ENCODE measurements at regions not wholly inside any gene's neighbourhood (a gene's known extent, or its start where the extent isn't known, plus 50 kb on each side); places are given as distances from the start of the nearest gene placed in this dataset.
"Not testable (repeated sequence)": the region's sequence is repeated elsewhere in the genome, so short reads cannot be mapped to it uniquely, and the experiment has no call there.

DNA sequence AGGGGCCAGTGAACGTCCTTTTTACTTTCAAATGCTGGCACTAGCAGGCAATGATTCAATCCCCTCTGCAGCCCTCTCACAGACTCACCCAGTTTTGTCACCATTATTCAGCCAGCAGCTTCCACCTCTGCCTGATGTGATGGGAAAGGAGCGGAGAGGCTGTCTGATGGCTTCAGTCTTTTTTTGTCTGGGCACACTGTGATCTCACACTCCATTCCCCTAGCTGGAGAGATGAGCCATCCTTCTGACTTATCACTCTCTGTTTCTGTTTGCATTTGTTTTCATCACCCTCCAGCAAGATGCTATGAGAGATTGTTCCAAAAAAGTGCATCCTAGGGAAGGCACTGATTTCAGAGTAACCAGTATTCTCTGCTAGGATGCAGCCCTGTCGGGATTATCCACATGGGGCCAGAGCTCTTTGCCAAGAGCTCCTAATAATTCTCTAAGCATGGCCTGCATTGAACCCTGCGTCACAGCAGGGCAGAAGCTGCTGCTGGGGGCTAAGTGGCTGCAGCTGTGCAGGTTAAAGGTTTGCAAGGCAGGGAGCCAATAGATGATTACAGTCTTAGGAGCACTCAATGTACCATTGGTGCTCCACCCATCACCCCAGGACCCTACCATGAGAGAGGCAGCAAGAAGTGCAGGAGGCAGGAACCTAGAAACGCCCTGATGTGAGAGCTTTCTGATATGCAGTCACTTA lies 236.1 kb upstream of the C16orf82 start:
- FAIRE-seq: no peak
- DNase-seq (ENCODE audit: insufficient read length, low spot score): no peak

DNA sequence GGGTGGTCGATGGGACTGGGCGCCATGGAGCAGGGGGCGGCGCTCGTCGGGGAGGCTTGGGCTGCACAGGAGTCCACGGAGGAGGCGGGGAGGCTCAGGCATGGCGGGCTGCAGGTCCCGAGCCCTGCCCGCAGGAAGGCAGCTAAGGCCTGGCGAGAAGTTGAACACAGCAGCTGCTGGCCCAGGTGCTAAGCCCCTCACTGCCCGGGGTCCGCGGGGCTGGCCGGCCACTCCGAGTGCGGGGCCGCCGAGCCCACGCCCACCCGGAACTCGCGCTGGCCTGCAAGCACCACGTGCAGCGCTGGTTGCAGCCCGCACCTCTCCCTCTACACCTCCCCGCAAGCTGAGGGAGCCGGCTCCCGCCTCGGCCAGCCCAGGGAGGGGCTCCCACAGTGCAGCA lies 230.6 kb upstream of the C16orf82 start:
- DNase-seq (ENCODE audit: insufficient read length, low spot score); FAIRE-seq: not testable (repeated sequence)

DNA sequence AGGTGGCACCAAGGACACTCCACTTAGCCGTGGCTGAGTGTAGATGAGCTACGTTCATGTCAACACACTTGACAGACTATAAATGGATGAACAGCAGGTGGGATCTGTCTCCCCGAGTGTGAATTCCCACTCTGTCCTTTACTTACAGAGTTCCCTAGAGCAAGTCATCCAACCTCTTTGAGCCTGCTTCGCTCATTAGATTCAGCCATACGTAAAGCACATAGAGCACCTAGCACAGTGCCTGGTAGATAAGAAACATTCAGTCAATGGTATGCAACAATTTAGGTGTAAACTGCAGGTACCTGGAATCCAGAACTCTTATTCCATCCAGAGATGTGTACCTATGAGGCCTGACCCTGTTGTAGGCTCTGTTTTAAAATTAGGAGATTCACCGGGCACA lies 227.8 kb upstream of the C16orf82 start:
- FAIRE-seq (no peak), DNase-seq (ENCODE audit: insufficient read length, low spot score) (no peak)

DNA sequence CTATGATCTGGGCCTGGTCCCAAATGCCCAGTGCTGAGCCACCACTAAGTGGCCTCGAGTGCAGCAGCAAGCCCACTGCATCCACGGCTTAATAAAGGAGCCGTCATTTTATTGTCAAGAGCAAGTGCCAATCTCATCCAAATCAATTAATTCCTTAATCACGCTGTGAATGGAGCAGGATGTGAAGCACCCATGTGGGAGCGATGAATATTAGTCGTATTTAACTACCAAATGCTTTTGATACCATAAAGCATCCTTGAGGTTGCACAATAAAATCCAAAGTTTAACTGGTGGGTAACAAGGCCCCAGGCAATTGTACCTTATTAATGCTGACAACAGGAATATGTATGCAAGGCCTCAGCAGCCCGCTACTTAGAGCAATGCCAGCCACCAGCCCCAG lies 226.0 kb upstream of the C16orf82 start:
- FAIRE-seq: no peak
- DNase-seq (ENCODE audit: insufficient read length, low spot score): no peak

- FAIRE-seq: no peak
- DNase-seq (ENCODE audit: insufficient read length, low spot score): no peak
Measured at GRCh38 chr16:26856271-26856670, 210.5 kb upstream of the C16orf82 start.

GRCh38 chr16:26856791-26857190 lies 209.9 kb upstream of the C16orf82 start:
- FAIRE-seq (no peak), DNase-seq (ENCODE audit: insufficient read length, low spot score) (no peak)

DNA sequence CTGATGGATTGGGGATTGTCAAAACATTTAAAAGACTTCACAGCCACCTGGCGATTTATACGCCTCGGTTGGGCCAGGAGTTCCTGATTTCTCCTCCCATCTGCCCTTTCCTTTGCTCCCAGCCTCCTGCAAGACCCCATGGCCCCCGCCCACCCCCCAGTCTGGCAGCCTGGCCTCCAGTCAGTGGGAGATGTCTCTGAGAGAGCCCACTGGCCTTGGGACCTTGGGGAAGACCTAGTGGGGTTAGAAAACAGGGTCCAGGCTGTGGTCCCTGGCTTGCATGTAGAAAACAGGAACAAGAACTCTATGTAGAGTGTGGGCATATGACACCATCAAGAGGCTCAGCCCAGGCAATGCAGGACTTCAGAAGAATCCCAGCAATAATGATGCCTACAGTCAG lies 209.4 kb upstream of the C16orf82 start:
- FAIRE-seq (no peak), DNase-seq (ENCODE audit: insufficient read length, low spot score) (no peak)

- no peak for DNase-seq (ENCODE audit: insufficient read length, low spot score)
- no peak for FAIRE-seq
Measured at GRCh38 chr16:26860506-26860905, 206.2 kb upstream of the C16orf82 start.

DNA sequence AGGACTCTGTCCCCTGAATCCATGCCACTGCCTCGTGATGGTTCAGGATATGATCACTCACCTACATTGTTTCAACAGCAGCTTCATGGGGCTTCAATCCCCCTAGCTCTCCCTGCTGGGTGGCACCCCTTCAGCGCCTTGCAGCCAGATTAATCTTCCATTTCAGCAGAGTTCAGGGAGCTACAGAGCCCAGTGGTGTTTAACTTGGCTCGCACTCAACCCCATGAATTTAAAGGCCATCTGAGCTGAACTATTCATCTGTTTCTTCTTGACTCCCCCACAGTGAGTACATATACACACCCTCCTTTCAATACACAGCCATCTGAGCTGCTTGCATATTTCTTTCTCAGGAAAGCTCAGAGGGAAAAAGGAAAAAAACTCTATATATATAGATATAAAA lies 202.8 kb upstream of the C16orf82 start:
- FAIRE-seq (no peak), DNase-seq (ENCODE audit: insufficient read length, low spot score) (no peak)

DNA sequence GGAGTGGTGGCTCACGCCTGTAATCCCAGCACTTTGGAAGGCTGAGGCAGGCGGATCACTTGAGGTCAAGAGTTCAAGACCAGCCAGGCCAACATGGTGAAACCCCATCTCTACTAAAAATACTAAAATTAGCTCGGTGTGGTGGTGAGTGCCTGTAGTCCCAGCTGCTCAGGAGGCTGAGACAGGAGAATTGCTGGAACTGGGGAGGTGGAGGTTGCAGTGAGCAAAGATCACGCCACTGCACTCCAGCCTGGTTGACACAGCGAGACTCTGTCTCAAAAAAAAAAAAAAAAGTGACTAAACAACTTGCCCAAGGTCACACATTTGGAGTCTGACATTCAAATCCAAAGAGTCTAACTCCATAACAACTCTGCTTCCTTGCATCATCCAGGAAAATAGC lies 192.4 kb upstream of the C16orf82 start:
- not testable (repeated sequence) for FAIRE-seq

GRCh38 chr16:26877421-26877820 lies 189.3 kb upstream of the C16orf82 start:
- FAIRE-seq (no peak), DNase-seq (ENCODE audit: insufficient read length, low spot score) (no peak)

More for the DNA sequence above, 192.4 kb upstream of the C16orf82 start:
- not testable (repeated sequence) for DNase-seq (ENCODE audit: insufficient read length, low spot score)

DNA sequence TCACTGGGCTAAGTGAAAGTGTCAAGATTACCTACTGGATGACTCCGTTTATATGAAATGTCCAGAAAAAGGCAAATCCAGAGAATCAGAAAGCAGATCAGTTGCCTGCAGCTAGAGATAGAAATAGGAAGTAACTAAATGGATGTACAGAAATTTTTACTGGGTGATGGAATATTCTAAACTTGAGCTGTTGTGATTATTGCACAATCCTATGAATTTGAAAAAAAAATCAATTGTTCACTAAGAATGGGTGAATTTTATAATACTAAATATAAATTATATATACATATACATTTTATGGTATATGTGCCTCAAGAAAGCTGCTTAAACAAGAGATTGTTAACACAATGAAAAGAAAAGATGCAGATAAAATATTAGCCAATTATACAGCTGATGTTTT lies 181.1 kb upstream of the C16orf82 start:
- FAIRE-seq: no peak
- no peak for DNase-seq (ENCODE audit: insufficient read length, low spot score)

- no peak for DNase-seq (ENCODE audit: insufficient read length, low spot score)
- FAIRE-seq: no peak
Measured at GRCh38 chr16:26889740-26890139, 177.0 kb upstream of the C16orf82 start.

DNA sequence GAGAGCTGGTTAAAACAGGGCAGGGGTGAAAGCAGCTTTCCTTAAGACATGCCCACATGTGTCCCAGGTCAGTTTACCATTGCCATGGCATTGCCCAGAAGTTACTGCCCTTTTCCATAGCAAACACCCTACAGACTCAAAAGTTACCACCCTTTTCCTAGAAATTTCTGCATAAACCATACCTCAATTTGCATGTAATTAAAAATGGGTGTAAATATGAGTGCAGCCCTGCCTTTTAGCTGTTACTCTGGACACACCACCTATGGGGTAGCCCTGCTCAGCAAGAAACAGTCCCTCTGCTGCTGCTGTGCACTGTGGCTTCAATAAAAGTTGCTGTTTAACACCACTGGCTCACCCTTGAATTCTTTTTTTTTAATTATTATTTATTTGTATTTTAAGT lies 168.5 kb upstream of the C16orf82 start:
- FAIRE-seq (no peak), DNase-seq (ENCODE audit: insufficient read length, low spot score) (no peak)

DNA sequence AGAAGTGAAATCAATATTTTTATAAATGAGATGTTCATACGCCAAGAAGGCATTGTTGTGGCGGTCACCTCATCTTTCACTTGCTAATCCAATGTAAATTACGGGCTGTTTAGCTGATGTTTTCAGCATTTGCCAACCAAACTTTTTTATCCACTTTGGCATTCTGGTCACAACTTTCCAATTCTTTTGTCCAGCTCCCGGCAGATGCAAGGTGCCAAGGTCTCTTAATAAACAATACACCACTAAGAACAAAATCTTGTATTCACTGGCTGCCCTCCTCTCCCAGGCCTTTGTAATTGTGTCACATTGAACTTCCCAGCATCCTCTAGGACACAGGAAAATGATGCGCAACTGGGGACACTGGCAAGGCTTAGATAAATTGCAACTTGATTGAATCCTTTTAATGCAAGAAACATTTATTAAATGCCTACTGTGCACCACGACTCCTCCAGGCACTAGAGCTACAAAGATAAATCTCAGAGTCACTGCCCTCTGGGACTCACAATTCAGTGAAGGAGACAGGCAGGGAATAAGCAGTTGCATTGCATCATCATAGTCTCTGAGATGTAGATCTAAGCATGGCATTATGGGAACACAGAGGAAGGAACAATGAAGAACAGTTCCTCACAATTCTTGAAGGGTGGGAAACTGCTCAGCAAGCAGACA lies 165.4 kb upstream of the C16orf82 start:
- FAIRE-seq (no peak), DNase-seq (ENCODE audit: insufficient read length, low spot score) (no peak)

DNA sequence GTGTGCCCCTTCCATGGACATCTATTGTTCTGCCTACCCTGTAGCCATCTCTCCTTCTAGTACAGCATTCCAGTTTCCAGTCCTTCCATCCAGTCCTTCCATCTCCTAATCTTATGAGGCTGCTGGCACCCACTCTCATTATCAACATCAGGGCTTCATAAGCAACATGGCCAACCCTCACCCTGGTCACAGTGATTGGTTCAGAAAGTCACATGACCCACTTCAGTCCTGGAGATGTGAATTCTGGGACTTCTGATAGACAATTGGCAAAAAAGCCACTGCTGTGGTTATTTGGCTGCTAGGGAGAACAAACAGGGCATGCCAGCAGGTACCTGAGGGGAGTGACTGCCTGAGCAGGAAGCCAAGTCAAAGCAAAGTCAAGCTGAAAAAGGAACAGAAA lies 164.7 kb upstream of the C16orf82 start:
- FAIRE-seq (no peak), DNase-seq (ENCODE audit: insufficient read length, low spot score) (no peak)

DNA sequence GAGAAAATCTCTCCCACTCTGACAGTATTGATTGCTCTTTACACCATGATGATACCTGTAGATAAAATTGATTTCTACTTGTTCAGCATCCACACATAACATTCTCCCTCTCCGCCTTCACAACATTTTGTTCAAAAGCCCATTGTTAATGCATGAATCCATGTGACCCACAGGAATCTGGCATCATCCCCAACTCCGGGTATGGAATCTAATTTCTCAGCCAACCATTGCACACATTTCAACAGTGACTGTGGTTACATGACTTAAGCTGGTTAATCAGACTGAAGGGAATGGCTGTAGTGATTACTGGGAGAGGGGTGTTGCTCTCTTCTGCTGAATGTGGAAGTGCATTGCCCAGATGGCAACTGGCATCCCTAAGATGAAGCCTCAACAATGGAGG lies 161.4 kb upstream of the C16orf82 start:
- DNase-seq (ENCODE audit: insufficient read length, low spot score): no peak
- no peak for FAIRE-seq

- no peak for FAIRE-seq
- DNase-seq (ENCODE audit: insufficient read length, low spot score): no peak
Measured at GRCh38 chr16:26909623-26910022, 157.1 kb upstream of the C16orf82 start.

DNA sequence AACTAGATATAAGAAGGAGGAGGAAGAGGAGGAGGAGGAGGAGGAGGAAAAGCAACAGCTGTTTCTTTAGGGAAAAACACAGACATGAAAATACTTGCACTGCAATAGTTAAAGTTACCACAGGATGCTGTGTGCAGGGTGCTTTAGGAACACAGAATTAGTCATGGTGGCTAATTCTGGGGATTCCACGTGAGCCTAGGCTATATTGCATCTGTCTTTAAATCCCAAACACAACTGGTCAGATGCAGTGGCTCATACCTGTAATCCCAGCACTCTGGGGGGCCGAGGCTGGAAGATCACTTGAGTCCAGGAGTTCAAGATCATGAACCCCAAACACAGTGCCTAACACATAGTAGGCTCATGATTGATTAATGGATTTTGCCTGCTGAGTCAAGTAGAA lies 155.3 kb upstream of the C16orf82 start:
- DNase-seq (ENCODE audit: insufficient read length, low spot score) (no peak), FAIRE-seq (no peak)

- FAIRE-seq: no peak
Measured at GRCh38 chr16:26913851-26914250, 152.9 kb upstream of the C16orf82 start.

GRCh38 chr16:26930786-26931581 lies 135.7 kb upstream of the C16orf82 start:
- FAIRE-seq (no peak), DNase-seq (ENCODE audit: insufficient read length, low spot score) (no peak)

More at GRCh38 chr16:26913851-26914250, 152.9 kb upstream of the C16orf82 start:
- DNase-seq (ENCODE audit: insufficient read length, low spot score): no peak

DNA sequence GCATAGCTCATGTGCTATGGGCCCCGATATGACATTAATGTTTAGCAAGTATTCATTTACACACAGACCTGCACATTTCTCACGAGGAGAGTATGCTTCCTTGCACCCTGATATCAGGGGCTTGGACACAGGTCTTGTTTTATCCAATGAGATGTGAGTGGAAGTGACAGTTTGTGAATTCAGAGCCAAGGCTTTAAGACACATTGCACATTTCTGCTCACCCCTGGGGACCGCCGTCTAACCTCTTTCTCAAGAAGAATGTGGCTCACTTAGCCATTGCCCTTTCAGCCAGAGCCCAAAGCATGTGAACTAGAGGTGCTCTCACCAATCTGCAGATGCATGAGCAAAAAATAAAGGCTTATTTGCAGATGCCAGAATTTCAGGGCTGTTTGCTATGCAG lies 116.1 kb upstream of the C16orf82 start:
- no peak for FAIRE-seq

More for the DNA sequence above, 116.1 kb upstream of the C16orf82 start:
- DNase-seq (ENCODE audit: insufficient read length, low spot score): no peak
